DMS53 treated with DMSO at 0.1 percent for 48 hours (cell line): ENCODE measurements at regions not wholly inside any gene's neighbourhood (a gene's known extent, or its start where the extent isn't known, plus 50 kb on each side); places are given as distances from the start of the nearest gene placed in this dataset.
"Not testable (repeated sequence)": the region's sequence is repeated elsewhere in the genome, so short reads cannot be mapped to it uniquely, and the experiment has no call there.

Experiments used
- DNase-seq: peaks from one replicate; lab custom pipeline; 2025; ENCODE audit not compliant: unreplicated experiment; lab: John Stamatoyannopoulos, UW

- no peak for DNase-seq
These were observed 293.1 kb downstream of the RPAP3 start for GRCh38 chr12:47412601-47413236.

DNA sequence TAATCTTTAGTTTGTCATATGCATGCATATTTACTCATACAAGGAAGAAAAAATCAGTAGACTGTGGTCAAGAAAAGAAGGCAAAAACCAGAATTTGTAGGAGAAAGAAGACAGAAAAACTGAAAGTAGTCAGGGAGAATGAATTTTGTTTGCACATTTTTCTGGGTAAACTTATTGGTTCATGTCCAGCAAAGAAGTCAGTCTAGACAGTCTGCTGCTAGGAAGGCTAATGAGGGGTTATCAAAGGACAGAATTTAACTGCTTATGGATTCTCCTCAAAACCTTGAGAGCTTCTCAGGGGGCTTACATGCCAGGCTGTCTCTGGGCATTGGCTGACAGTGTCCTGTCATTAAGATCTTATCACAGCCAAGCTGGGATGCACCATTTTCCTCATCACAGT, 293.9 kb downstream of the RPAP3 start:
- no peak for DNase-seq

DNA sequence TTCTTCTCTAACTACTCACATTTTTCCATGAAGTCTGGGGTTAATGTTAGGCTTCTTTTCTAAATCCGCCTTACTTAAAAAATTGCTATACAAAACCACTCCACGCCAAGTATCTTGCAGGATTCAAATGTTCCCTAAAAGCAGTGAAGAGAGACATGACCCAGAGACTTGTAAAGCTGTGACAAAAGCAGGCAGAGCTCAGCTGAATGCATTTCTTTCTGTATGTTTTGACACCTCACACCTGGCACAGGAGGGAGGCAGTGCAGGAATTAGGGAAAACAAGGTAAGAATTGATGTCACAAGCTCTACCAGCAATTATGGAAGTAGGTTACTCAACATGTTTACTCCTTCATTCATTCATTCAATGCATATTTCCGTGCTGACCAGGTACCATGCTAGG, 295.0 kb downstream of the RPAP3 start:
- no peak for DNase-seq

DNA sequence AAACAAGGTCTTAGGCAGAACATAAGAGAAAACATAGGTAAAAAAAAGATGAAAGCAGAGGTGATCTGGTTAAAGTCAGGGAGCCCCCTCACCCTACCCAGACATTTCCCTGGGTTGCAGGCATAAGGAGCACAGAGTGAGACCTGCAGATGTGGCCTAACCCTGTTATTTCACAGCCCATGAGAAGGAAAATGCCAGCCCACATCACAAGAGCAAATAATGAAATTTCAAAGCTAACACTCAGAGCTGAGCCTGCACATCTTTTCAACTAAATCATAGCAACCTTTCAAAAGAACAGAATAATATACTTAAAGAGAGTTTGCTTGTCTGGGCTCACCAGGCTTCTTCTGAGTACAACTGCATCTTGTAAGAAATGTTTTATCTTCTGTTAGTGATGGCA, 295.4 kb downstream of the RPAP3 start:
- no peak for DNase-seq

- no peak for DNase-seq
These were observed 296.4 kb downstream of the RPAP3 start for GRCh38 chr12:47409310-47409987.

- DNase-seq = peak; percentile 88
These were observed 297.5 kb downstream of the RPAP3 start for GRCh38 chr12:47408171-47408871.

DNA sequence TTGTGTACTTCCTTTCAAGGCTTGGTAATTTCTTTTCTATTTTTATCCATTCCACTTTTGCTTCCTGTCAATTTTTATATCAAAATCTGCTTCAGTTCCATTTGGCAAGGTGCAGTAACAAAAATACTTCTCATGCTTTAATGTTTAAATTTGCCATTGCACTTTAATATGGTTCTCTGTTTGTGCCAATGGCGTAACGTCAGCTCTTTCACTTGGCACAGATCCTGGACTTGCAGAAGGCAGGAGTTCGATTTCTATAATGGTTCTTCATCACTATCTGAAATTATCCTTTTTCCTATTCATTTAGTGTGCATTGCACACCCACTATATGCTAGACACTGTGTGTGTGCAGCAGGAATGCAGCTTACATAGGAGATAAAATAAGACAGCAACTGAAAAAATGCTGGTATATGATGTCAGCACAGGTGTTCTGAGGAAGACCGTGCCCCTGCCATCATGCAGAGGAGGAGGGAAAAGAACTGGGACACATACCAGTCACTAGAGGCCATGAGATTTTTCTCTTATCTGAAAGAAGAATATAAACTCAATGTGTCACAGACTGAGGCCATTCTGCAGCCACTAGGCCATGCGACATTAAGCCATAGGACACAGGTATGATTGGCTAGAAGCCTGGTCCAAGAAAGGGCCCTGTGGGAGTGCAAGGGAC, 298.2 kb downstream of the RPAP3 start:
- no peak for DNase-seq

DNA sequence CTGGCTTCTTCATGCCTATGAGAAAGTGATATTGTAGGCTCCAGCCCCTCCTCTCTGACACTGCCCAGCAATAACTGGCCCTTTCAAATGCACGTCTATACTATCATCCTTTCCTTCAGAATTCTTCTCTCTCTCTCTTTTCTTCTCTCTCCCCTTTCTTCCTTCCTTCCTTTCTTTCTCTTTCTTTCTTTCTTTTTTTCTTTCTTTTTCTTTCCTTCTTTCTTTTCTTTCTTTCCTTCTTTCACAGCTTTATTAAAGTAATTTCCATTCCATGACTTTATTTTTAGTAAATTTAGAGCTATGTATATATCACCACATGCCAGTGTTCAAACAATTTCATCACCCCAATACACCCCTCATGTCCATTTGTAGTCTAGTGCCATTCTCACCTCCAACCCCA, 302.1 kb downstream of the RPAP3 start:
- no peak for DNase-seq

- not testable (repeated sequence) for DNase-seq
These were observed 304.6 kb downstream of the RPAP3 start for GRCh38 chr12:47401196-47401595.

DNA sequence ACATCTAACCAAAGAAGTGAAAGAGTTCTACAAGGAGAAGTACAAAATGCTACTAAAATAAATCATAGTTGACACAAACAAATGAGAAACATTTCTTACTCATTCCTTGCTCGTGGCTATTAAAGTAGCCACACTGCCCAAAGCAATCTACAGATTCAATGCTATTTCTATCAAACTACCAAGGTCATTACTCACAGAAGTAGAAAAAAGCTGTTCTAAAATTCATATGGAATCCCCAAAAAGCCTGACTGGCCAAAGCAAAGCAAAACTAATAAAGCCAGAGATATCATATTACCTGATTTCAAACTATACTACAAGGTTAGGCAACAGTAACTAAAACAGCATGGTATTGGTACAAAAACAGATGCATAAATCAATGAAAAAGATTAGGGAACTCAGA, 305.6 kb downstream of the RPAP3 start:
- DNase-seq = no peak

DNA sequence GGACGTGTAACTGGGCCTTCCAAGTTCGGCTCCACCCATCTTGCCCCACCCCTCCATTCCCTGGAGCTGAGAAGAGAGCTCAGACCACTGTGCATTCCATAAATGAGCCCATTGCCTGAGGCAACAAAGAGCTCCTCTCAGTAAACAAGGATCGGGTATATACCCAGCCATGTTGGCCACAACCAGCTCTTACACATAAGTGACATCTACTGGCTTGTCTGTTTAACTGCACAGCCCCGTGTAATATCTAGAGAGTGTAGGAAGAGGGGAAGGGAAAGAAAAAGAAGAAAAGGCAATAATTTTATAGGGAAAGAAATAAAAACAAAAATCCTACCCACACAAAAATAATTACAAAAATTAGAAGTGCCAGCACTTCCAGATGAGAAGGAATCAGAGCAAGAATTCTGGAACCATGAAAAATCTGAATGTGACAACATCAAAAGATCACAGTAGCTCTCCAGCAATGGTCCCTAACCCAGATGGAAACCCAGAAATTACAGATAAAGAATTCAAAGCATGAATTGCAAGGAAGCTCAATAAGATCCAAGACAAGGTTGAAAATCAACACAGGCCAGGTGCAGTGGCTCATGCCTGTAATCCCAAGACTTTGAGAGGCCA, 308.1 kb downstream of the RPAP3 start:
- peak; percentile 83 for DNase-seq

- DNase-seq = no peak
These were observed 308.7 kb downstream of the RPAP3 start for GRCh38 chr12:47396902-47397663.

- no peak for DNase-seq
These were observed 311.8 kb downstream of the RPAP3 start for GRCh38 chr12:47394070-47394469.

DNA sequence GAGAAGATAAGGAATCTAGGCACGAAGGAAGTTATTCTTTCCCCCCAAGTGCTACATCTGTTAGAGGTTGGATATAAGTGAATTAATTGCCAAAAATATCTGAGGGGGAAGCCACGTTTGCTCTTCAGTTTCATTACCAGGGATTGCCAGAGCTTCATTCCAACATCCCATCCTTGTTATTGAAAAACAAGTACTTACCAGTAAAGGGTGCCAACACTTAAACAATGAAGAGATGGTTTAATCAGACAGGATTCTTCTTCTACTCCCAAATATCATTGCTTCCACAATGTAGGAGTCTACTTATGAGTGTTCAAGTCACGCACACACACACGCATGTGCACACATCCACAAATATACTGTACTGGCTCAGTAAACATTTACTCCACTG, 312.4 kb downstream of the RPAP3 start:
- no peak for DNase-seq

DNA sequence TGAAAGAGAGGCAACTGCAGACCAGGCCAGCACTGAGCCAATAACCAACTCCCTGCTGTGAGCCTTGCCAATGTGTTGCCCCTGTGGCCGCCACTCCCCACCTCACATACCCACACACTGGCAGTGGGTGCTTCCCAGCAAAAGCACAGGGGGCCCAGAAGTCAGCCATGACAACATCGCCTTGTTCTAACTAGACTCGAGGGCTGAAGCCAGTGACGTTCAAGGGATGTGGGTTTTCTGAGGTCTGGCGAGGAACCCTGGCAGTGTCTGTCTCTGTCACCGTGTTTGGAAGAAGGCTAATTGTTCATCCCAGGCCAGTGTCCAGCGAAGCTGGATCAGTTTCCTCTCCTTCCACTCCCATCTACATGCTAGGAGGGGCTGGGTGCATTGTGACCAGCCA, 311.8 kb upstream of the AMIGO2 start:
- no peak for DNase-seq

- no peak for DNase-seq
These were observed 309.0 kb upstream of the AMIGO2 start for GRCh38 chr12:47388712-47389111.

DNA sequence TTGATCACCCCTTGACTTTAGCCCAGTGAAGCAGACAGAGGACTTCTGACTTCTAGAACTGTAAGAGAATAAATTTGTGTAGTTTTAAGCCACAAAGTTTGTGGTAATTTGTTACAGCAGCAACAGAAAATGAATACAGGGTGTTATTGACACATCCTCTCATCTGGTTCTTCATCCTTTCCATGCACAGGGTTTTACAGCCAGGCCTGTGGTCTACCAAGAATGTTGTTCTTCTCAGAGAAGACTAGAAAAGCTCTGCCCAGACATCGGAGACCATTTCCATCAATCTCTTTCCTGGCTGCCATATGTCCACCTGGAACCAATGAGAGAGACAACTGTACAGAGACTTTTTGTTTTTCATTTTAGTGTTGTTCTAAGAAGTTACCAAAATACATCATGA, 308.2 kb upstream of the AMIGO2 start:
- no peak for DNase-seq

GRCh38 chr12:47385653-47386052, 305.9 kb upstream of the AMIGO2 start:
- no peak for DNase-seq

DNA sequence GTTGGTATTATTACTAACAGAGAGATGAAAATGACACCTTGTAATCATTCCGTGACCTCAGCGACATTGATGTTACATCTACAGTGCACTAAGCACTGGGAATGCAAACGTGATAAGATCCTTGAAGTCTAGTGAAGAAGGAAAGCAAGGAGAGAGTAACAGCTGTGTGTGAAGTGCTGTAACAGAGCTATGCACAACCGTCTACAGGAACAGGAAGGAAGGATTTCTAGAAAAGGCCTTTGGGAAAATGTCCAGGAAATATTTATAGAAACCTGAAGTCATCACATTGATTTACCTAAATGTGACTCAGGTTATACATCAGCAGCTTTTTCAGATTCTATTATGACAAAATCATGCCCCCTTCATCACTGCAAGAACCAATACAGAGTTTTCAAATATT, 304.2 kb upstream of the AMIGO2 start:
- peak; percentile 35 for DNase-seq

- DNase-seq = no peak
These were observed 302.5 kb upstream of the AMIGO2 start for GRCh38 chr12:47382305-47382704.

DNA sequence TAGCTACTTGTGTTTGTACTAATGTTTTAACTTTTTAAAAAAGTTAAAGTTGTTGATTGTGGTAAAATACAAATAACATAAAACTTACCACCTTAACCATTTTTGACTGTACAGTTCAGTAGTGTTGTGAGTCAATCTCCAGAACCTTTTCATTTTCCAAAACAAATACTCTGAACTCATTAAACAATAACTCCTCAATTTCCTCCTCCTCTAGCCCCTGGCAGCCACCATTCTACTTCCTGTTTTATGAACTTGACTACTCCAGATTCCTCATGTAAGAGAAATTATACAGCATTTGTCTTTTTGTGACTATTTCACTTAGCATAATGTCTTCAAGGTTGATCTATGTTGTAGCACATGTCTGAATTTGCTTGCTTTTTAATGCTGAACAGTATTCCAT, 299.1 kb upstream of the AMIGO2 start:
- DNase-seq = peak; percentile 45
